RWPE2 (cell line): ENCODE measurements at regions not wholly inside any gene's neighbourhood (a gene's known extent, or its start where the extent isn't known, plus 50 kb on each side); places are given as distances from the start of the nearest gene placed in this dataset.

ENCODE experiments used
- ATAC-seq: fragments of 200-7000 bp; cut with Tn5 transposase; 3 replicates; pipeline ENCODE4 v1.9.1; 2021; ENCODE audit warnings: low read depth
- DNase-seq: peaks from one replicate; pipeline ENCODE4 v3.0.0-alpha.2; 2020; ENCODE audit warnings: low spot score
- H3K27ac ChIP-seq: fragments of 450-650 bp; 2 replicates; pipeline ENCODE4 v1.5.1; 2017; ENCODE audit warnings: mild to moderate bottlenecking; ENCODE audit not compliant: poor library complexity, severe bottlenecking
- H3K27me3 ChIP-seq: fragments of 250-450 bp; sonication (Bioruptor Pico); 2 replicates; pipeline ENCODE4 v1.5.1; 2021; ENCODE audit warnings: mild to moderate bottlenecking, moderate library complexity; ENCODE audit not compliant: insufficient read depth, poor library complexity, severe bottlenecking
- H3K36me3 ChIP-seq: fragments of 250-450 bp; sonication (Bioruptor Pico); 2 replicates; pipeline ENCODE4 v1.5.1; 2020; ENCODE audit warnings: low read depth, mild to moderate bottlenecking, moderate library complexity
- H3K4me1 ChIP-seq: fragments of 250-450 bp; sonication (Bioruptor Pico); 2 replicates; pipeline ENCODE4 v1.5.1; 2021; ENCODE audit warnings: mild to moderate bottlenecking, moderate library complexity; ENCODE audit not compliant: insufficient read depth, poor library complexity, severe bottlenecking
- H3K4me3 ChIP-seq: fragments of 250-450 bp; sonication (Bioruptor Pico); 2 replicates; pipeline ENCODE4 v1.5.1; 2021; ENCODE audit warnings: mild to moderate bottlenecking, moderate library complexity; ENCODE audit not compliant: severe bottlenecking
- H3K9me3 ChIP-seq: fragments of 250-450 bp; sonication (Bioruptor Pico); 2 replicates; pipeline ENCODE4 v1.5.1; 2021; ENCODE audit warnings: mild to moderate bottlenecking, moderate library complexity; ENCODE audit not compliant: severe bottlenecking
- CTCF ChIP-seq: fragments of 450-650 bp; IDR thresholded peaks from one replicate; pipeline ENCODE4 v1.5.1; 2017; ENCODE audit warnings: mild to moderate bottlenecking, moderate library complexity; ENCODE audit not compliant: poor library complexity, severe bottlenecking

- ATAC-seq, result no peak
- no peak for TF ChIP-seq CTCF
- H3K27ac ChIP-seq, result no peak overlapping the region
- no peak overlapping the region for H3K4me3 ChIP-seq
- peaks cover 10% of the 10 kb centered on the region for H3K4me1 ChIP-seq
- no peaks in the 10 kb centered on the region for H3K27me3 ChIP-seq
- DNase-seq, result no peak
- no peaks in the 10 kb centered on the region for H3K36me3 ChIP-seq
- H3K9me3 ChIP-seq, result no peaks in the 10 kb centered on the region
Measured at GRCh38 chr13:85710545-85710944, 88.7 kb downstream of the SLITRK6 start.

- ATAC-seq (no peak), DNase-seq (no peak)
- H3K4me3 ChIP-seq, result no peak overlapping the region
- H3K27me3 ChIP-seq, result no peaks in the 10 kb centered on the region
- H3K27ac ChIP-seq, result no peak overlapping the region
- no peak for TF ChIP-seq CTCF
- no peaks in the 10 kb centered on the region for H3K36me3 ChIP-seq
- no peaks in the 10 kb centered on the region for H3K9me3 ChIP-seq
- H3K4me1 ChIP-seq, result peaks cover 10% of the 10 kb centered on the region
Measured at GRCh38 chr13:85709721-85710120, 89.5 kb downstream of the SLITRK6 start.

- no peaks in the 10 kb centered on the region for H3K36me3 ChIP-seq
- DNase-seq, result no peak
- no peak overlapping the region for H3K27ac ChIP-seq
- H3K4me1 ChIP-seq, result peaks cover 10% of the 10 kb centered on the region
- no peak for TF ChIP-seq CTCF
- H3K4me3 ChIP-seq, result no peak overlapping the region
- H3K27me3 ChIP-seq, result no peaks in the 10 kb centered on the region
- no peak for ATAC-seq
- no peaks in the 10 kb centered on the region for H3K9me3 ChIP-seq
Measured at GRCh38 chr13:85709072-85709471, 90.1 kb downstream of the SLITRK6 start.

GRCh38 chr13:85700906-85701305, 98.3 kb downstream of the SLITRK6 start:
- H3K36me3 ChIP-seq, result no peaks in the 10 kb centered on the region

More at GRCh38 chr13:85700906-85701305, 98.3 kb downstream of the SLITRK6 start:
- Histone ChIP-seq H3K4me1 (no peaks in the 10 kb centered on the region), H3K9me3 (peaks cover 4% of the 10 kb centered on the region), H3K4me3 (no peak overlapping the region), H3K27ac (no peak overlapping the region), H3K27me3 (no peaks in the 10 kb centered on the region)
- ATAC-seq, result no peak
- no peak for DNase-seq
- no peak for TF ChIP-seq CTCF
